IMR-90 (cell line): ENCODE measurements at regions not wholly inside any gene's neighbourhood (a gene's known extent, or its start where the extent isn't known, plus 50 kb on each side); places are given as distances from the start of the nearest gene placed in this dataset.

Source experiments
- ATAC-seq: fragments of 200-7000 bp; cut with Tn5 transposase; 2 replicates; pipeline ENCODE4 v1.9.1; 2020; ENCODE audit warnings: low read depth, mild to moderate bottlenecking, moderate library complexity
- BruUV-seq: library from RNA; stranded (reverse); fragments of 400-500 nt; replicated peaks from 2 replicates; lab custom pipeline; 2021; lab: Mats Ljungman, UMichigan
- CTCF ChIA-PET: fragments of 300-600 bp; formaldehyde crosslinking; extraction: SDS; loops from one replicate; lab custom pipeline; 2021; ENCODE audit warnings: antibody characterized with exemption; lab: Yijun Ruan, JAX
- POLR2A ChIA-PET: fragments of 300-600 bp; sonication (Branson Sonifier 250); formaldehyde crosslinking; loops from one replicate; lab custom pipeline; 2022; ENCODE audit warnings: antibody characterized with exemption; ENCODE audit not compliant: unreplicated experiment; lab: Charles Lee
- DNase-seq: peaks from one replicate; pipeline ENCODE4 v3.0.0; 2013
- H2AFZ ChIP-seq: replicated peaks from 2 replicates; pipeline ENCODE3; 2013; ENCODE audit warnings: low read length, mild to moderate bottlenecking; ENCODE audit not compliant: poor library complexity
- H2AK5ac ChIP-seq: 2 replicates; pipeline ENCODE4 v1.6.1; 2013; ENCODE audit warnings: low read depth, low read length, inconsistent platforms
- H2AK9ac ChIP-seq: replicated peaks from 2 replicates; pipeline ENCODE3; 2013; ENCODE audit warnings: mild to moderate bottlenecking, low read depth, low read length, moderate library complexity; ENCODE audit not compliant: poor library complexity
- H2BK120ac ChIP-seq: 2 replicates; pipeline ENCODE4 v1.6.1; 2013; ENCODE audit warnings: low read depth, low read length, inconsistent platforms
- H2BK15ac ChIP-seq: 3 replicates; pipeline ENCODE4 v1.6.1; 2013; ENCODE audit warnings: low read depth, low read length, inconsistent platforms
- H2BK20ac ChIP-seq: 2 replicates; pipeline ENCODE4 v1.6.1; 2013; ENCODE audit warnings: low read depth, mild to moderate bottlenecking, inconsistent platforms, low read length, moderate library complexity
- H2BK5ac ChIP-seq: 2 replicates; pipeline ENCODE4 v1.6.1; 2013; ENCODE audit warnings: mild to moderate bottlenecking, low read depth, low read length, inconsistent platforms; ENCODE audit not compliant: poor library complexity, severe bottlenecking
- H3K14ac ChIP-seq: replicated peaks from 2 replicates; pipeline ENCODE4 v1.6.1; 2013; ENCODE audit warnings: low read depth, low read length, inconsistent platforms
- H3K18ac ChIP-seq: 2 replicates; pipeline ENCODE4 v1.6.1; 2013; ENCODE audit warnings: low read depth, low read length, control low read depth
- H3K23ac ChIP-seq: 2 replicates; pipeline ENCODE4 v1.6.1; 2013; ENCODE audit warnings: low read depth, low read length, inconsistent platforms
- H3K27ac ChIP-seq: 2 replicates; pipeline ENCODE4 v1.5.1; 2013; ENCODE audit warnings: mild to moderate bottlenecking, control low read depth, low read length; ENCODE audit not compliant: insufficient read depth
- H3K27me3 ChIP-seq: 2 replicates; pipeline ENCODE4 v1.6.1; 2013; ENCODE audit warnings: low read length; ENCODE audit not compliant: control insufficient read depth, insufficient read depth
- H3K36me3 ChIP-seq: 2 replicates; pipeline ENCODE4 v1.6.1; 2013; ENCODE audit warnings: low read length, mixed read lengths; ENCODE audit not compliant: control insufficient read depth, insufficient read depth
- H3K4ac ChIP-seq: 2 replicates; pipeline ENCODE4 v1.6.1; 2013; ENCODE audit warnings: low read depth, low read length, inconsistent platforms
- H3K4me1 ChIP-seq: 2 replicates; pipeline ENCODE4 v1.6.1; 2013; ENCODE audit warnings: low read length, mixed read lengths; ENCODE audit not compliant: control insufficient read depth, insufficient read depth
- H3K4me2 ChIP-seq: 2 replicates; pipeline ENCODE4 v1.6.1; 2013; ENCODE audit warnings: low read depth, mild to moderate bottlenecking, control low read depth, low read length, moderate library complexity
- H3K4me3 ChIP-seq: 2 replicates; pipeline ENCODE4 v1.5.1; 2013; ENCODE audit warnings: low read depth, mild to moderate bottlenecking, control low read depth, low read length, moderate library complexity; ENCODE audit not compliant: insufficient read depth
- H3K56ac ChIP-seq: 2 replicates; pipeline ENCODE4 v1.6.1; 2013; ENCODE audit warnings: low read length, inconsistent platforms; ENCODE audit not compliant: insufficient read depth; ENCODE audit errors: extremely low read depth
- H3K79me1 ChIP-seq, 2 experiments: 2 replicates each; pipeline ENCODE4 v1.6.1; 2013; ENCODE audit warnings: low read length in 2 of 2, inconsistent platforms in 1 of 2, low read depth in 1 of 2
- H3K9ac ChIP-seq: 2 replicates; pipeline ENCODE4 v1.6.1; 2013; ENCODE audit warnings: low read depth, low read length, control low read depth
- H3K9me1 ChIP-seq: 2 replicates; pipeline ENCODE4 v1.6.1; 2013; ENCODE audit warnings: low read length, inconsistent platforms; ENCODE audit not compliant: insufficient read depth
- H3K9me3 ChIP-seq: 2 replicates; pipeline ENCODE4 v1.6.1; 2013; ENCODE audit warnings: low read length; ENCODE audit not compliant: control insufficient read depth, insufficient read depth
- H4K20me1 ChIP-seq: 2 replicates; pipeline ENCODE4 v1.6.1; 2013; ENCODE audit warnings: low read length, inconsistent platforms; ENCODE audit not compliant: insufficient read depth
- H4K5ac ChIP-seq: 2 replicates; pipeline ENCODE4 v1.6.1; 2013; ENCODE audit warnings: mild to moderate bottlenecking, low read depth, low read length, control low read depth
- H4K8ac ChIP-seq, 2 experiments: 2 replicates each; pipeline ENCODE4 v1.6.1; 2013; ENCODE audit warnings: low read depth in 2 of 2, low read length in 2 of 2, control low read depth in 1 of 2, inconsistent platforms in 1 of 2
- H4K91ac ChIP-seq: 2 replicates; pipeline ENCODE4 v1.6.1; 2013; ENCODE audit warnings: low read depth, low read length, inconsistent platforms; ENCODE audit not compliant: insufficient read depth
- BHLHE40 ChIP-seq: fragments of 150-350 bp; IDR thresholded peaks from 2 replicates; pipeline ENCODE4 v1.6.1; 2016; ENCODE audit warnings: mild to moderate bottlenecking, low read depth, low read length
- CEBPB ChIP-seq: IDR thresholded peaks from 2 replicates; pipeline ENCODE4 v1.6.1; 2012; ENCODE audit warnings: low read depth, low read length, improper control_type of control experiment
- CHD1 ChIP-seq: IDR thresholded peaks from 2 replicates; pipeline ENCODE4 v1.6.1; 2012; ENCODE audit warnings: low read depth, low read length, improper control_type of control experiment
- ELK1 ChIP-seq: fragments of 150-350 bp; IDR thresholded peaks from 2 replicates; pipeline ENCODE4 v1.6.1; 2016; ENCODE audit warnings: low read depth, mild to moderate bottlenecking, low read length, moderate library complexity, borderline replicate concordance
- MAFK ChIP-seq: IDR thresholded peaks from 2 replicates; pipeline ENCODE4 v1.6.1; 2012; ENCODE audit warnings: low read depth, low read length, improper control_type of control experiment
- MAZ ChIP-seq: IDR thresholded peaks from 2 replicates; pipeline ENCODE4 v1.6.1; 2012; ENCODE audit warnings: low read depth, mild to moderate bottlenecking, low read length, improper control_type of control experiment, moderate library complexity, borderline replicate concordance
- MXI1 ChIP-seq: IDR thresholded peaks from 2 replicates; pipeline ENCODE4 v1.6.1; 2012; ENCODE audit warnings: low read depth, mild to moderate bottlenecking, low read length, moderate library complexity, borderline replicate concordance
- NFE2L2 ChIP-seq: fragments of 150-350 bp; IDR thresholded peaks from 2 replicates; pipeline ENCODE4 v1.6.1; 2016; ENCODE audit warnings: low read depth, mild to moderate bottlenecking, low read length
- POLR2A ChIP-seq: IDR thresholded peaks from 2 replicates; pipeline ENCODE4 v1.6.1; 2012; ENCODE audit warnings: mild to moderate bottlenecking, low read depth, low read length
- RAD21 ChIP-seq: IDR thresholded peaks from 2 replicates; pipeline ENCODE4 v1.6.1; 2012; ENCODE audit warnings: low read length, improper control_type of control experiment
- RCOR1 ChIP-seq: IDR thresholded peaks from 2 replicates; pipeline ENCODE4 v1.6.1; 2012; ENCODE audit warnings: mild to moderate bottlenecking, low read length, improper control_type of control experiment; ENCODE audit not compliant: insufficient replicate concordance
- RFX5 ChIP-seq: IDR thresholded peaks from 2 replicates; pipeline ENCODE4 v1.8.0; 2012; ENCODE audit warnings: low read depth, mild to moderate bottlenecking, low read length, moderate library complexity
- SMC3 ChIP-seq: fragments of 150-350 bp; IDR thresholded peaks from 2 replicates; pipeline ENCODE4 v1.6.1; 2016; ENCODE audit warnings: low read depth, mild to moderate bottlenecking, antibody characterized with exemption, low read length, moderate library complexity
- USF2 ChIP-seq: fragments of 150-350 bp; IDR thresholded peaks from 2 replicates; pipeline ENCODE4 v1.6.1; 2017; ENCODE audit warnings: mild to moderate bottlenecking, antibody characterized with exemption, low read length, low read depth
- WGBS, 2 experiments: methylation state at CpG; one replicate each; pipeline versions ENCODE4 v1.1.5 to v1.1.7; 2013; ENCODE audit warnings: missing lambda C conversion rate in 2 of 2; ENCODE audit not compliant: insufficient read length in 1 of 2; ENCODE audit errors: extremely low coverage in 2 of 2; 5-methylcytosine and 5-hydroxymethylcytosine counted together
- dilution Hi-C: fragments of 300-500 bp; cut with HindIII; formaldehyde crosslinking; loops from one replicate; pipeline ENCODE4 v1.14.3; 2018; ENCODE audit warnings: low sequenced_read_pairs; ENCODE audit not compliant: unreplicated experiment
- in situ Hi-C: fragments of 300-500 bp; cut with MboI; formaldehyde crosslinking; loops from 3 replicates; pipeline ENCODE4 v1.14.3; 2019; ENCODE audit warnings: low sequenced_read_pairs, inconsistent platforms, mixed read lengths
- intact Hi-C: fragments of 100-400 bp; cut with micrococcal nuclease; formaldehyde crosslinking; loops from 2 replicates; pipeline ENCODE4 v1.10.0; 2022
- TF ChIP-seq, protein P1 (sequence below): conservative IDR thresholded peaks from 2 replicates; pipeline ENCODE4 v1.5.1; 2012; ENCODE audit warnings: mild to moderate bottlenecking, low read depth, low read length, improper control_type of control experiment

DNA sequence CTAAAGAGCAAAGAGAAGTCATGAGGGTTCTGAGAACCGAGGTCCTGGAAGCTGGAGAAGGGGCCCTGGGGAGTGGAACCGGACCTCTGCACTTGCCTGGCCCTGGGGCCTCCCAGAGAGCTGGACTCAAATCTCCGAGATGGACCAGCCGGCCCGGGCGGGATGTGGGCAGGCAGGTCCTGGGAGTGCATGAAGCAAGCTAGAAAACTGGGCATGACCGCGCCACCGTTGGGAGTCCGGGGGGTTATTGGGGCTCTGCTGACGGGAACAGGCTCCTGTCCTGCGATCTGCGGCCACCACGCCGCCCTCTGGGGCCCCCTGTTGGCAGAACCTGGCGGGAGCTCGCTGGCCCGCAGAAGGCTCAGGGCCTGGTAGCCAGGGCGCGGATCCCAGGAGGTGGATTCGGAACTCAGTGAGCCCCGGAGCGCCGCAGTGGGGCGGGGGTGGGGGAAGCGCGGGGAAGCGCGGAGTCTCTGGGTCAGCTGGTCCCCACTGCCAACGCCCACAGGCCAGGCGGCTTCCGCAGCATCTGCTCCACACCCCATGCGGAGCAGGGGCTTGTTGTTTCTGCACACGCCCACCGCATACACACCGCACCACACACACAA, 150.6 kb downstream of the ERCC6L2 start:
- TF ChIP-seq POLR2A: no peak
- no peak for TF ChIP-seq BHLHE40
- TF ChIP-seq MAFK: no peak
- no peak for TF ChIP-seq SMC3
- TF ChIP-seq CHD1: no peak
- no peak for TF ChIP-seq MXI1
- no peak for TF ChIP-seq USF2
- TF ChIP-seq, protein P1, sequence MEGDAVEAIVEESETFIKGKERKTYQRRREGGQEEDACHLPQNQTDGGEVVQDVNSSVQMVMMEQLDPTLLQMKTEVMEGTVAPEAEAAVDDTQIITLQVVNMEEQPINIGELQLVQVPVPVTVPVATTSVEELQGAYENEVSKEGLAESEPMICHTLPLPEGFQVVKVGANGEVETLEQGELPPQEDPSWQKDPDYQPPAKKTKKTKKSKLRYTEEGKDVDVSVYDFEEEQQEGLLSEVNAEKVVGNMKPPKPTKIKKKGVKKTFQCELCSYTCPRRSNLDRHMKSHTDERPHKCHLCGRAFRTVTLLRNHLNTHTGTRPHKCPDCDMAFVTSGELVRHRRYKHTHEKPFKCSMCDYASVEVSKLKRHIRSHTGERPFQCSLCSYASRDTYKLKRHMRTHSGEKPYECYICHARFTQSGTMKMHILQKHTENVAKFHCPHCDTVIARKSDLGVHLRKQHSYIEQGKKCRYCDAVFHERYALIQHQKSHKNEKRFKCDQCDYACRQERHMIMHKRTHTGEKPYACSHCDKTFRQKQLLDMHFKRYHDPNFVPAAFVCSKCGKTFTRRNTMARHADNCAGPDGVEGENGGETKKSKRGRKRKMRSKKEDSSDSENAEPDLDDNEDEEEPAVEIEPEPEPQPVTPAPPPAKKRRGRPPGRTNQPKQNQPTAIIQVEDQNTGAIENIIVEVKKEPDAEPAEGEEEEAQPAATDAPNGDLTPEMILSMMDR: no peak
- TF ChIP-seq CEBPB: no peak
- TF ChIP-seq RFX5: no peak
- TF ChIP-seq NFE2L2: no peak
- TF ChIP-seq RAD21: no peak
- TF ChIP-seq MAZ: no peak
- no peak for TF ChIP-seq RCOR1
- TF ChIP-seq ELK1: no peak
- peaks cover 8% of the 10 kb centered on the region; the same call in 1 of the 2 replicates for H3K9me3 ChIP-seq
- ATAC-seq: no peak

More for the DNA sequence above, 150.6 kb downstream of the ERCC6L2 start:
- dilution Hi-C loops: no loop called here
- no peaks in the 10 kb centered on the region for H3K36me3 ChIP-seq
- 0 out of 2 replicates have a peak, but pooled peaks cover 5% of the 10 kb centered on the region for H4K20me1 ChIP-seq
- H3K79me1 ChIP-seq: no peaks in the 10 kb centered on the region
- H2BK120ac ChIP-seq: no peak overlapping the region
- peak overlapping the region; percentile 57 for H2AK9ac ChIP-seq
- in situ Hi-C loops: no loop called here
- no peak overlapping the region for H2BK15ac ChIP-seq
- H3K9me1 ChIP-seq: no peaks in the 10 kb centered on the region
- H4K91ac ChIP-seq: no peak overlapping the region
- H3K27me3 ChIP-seq: peaks cover 77% of the 10 kb centered on the region
- no peak overlapping the region for H3K23ac ChIP-seq
- H3K4me2 ChIP-seq: no peak overlapping the region
- BruUV-seq: no TSS peak
- H2BK20ac ChIP-seq: no peak overlapping the region
- no peak overlapping the region for H4K5ac ChIP-seq
- no peak overlapping the region for H3K4ac ChIP-seq
- no peak overlapping the region for H3K9ac ChIP-seq
- no peak overlapping the region for H2AK5ac ChIP-seq
- no peak overlapping the region for H3K14ac ChIP-seq
- H2AFZ ChIP-seq: no peak overlapping the region
- H2BK5ac ChIP-seq: peak overlapping the region; percentile 83
- WGBS, 2 experiments: 82% methylated on average over 22 of the region's 36 CpGs; no CpG with 5 or more reads in 1 of the 2 experiments
- H3K18ac ChIP-seq: no peak overlapping the region
- CTCF ChIA-PET: no interaction called here
- DNase-seq: no peak
- no peak overlapping the region for H3K56ac ChIP-seq
- no peak overlapping the region for H3K4me3 ChIP-seq
- no peak overlapping the region for H4K8ac ChIP-seq
- POLR2A ChIA-PET: no interaction called here
- intact Hi-C loops: loop anchor here (10.0 kb wide), 1 partner anchor 189 kb away; no protein-coding TSS in a partner anchor
- H3K27ac ChIP-seq: no peak overlapping the region
- no peaks in the 10 kb centered on the region for H3K4me1 ChIP-seq
